ENCODE measurements at regions not wholly inside any gene's neighbourhood (a gene's known extent, or its start where the extent isn't known, plus 50 kb on each side); places are given as distances from the start of the nearest gene placed in this dataset.

GRCh38 chr3:139122612-139123011, 77.9 kb upstream of the PRR23C start:
- ATAC-seq (no peak), DNase-seq (no peak)
- Histone ChIP-seq H2AFZ (ENCODE audit: low read length) (no peak overlapping the region), H4K20me1 (ENCODE audit: low read length) (no peaks in the 10 kb centered on the region), H3K79me2 (ENCODE audit: low read length) (no peaks in the 10 kb centered on the region), H3K4me2 (ENCODE audit: low read length) (no peak overlapping the region), H3K27ac (ENCODE audit: low read length) (no peak overlapping the region), H3F3A (ENCODE audit: low read length, unreplicated experiment) (no peaks in the 10 kb centered on the region), H3K36me3 (ENCODE audit: low read depth, low read length) (no peaks in the 10 kb centered on the region), H3K9me2 (replicated peaks; ENCODE audit: low read length) (no peaks in the 10 kb centered on the region), H3K27me3 (ENCODE audit: low read length) (no peaks in the 10 kb centered on the region), H3K4me3 (ENCODE audit: low read length) (no peak overlapping the region), H3K9me3 (ENCODE audit: low read length) (no peaks in the 10 kb centered on the region), H3K9ac (ENCODE audit: low read length) (no peak overlapping the region), H3K4me1 (ENCODE audit: insufficient read depth, low read length) (peaks cover 5% of the 10 kb centered on the region)
- TF ChIP-seq EZH2 (IDR thresholded peaks at IDR 0.05; ENCODE audit: low read length, unreplicated experiment): no peak
- TF ChIP-seq, protein P1, sequence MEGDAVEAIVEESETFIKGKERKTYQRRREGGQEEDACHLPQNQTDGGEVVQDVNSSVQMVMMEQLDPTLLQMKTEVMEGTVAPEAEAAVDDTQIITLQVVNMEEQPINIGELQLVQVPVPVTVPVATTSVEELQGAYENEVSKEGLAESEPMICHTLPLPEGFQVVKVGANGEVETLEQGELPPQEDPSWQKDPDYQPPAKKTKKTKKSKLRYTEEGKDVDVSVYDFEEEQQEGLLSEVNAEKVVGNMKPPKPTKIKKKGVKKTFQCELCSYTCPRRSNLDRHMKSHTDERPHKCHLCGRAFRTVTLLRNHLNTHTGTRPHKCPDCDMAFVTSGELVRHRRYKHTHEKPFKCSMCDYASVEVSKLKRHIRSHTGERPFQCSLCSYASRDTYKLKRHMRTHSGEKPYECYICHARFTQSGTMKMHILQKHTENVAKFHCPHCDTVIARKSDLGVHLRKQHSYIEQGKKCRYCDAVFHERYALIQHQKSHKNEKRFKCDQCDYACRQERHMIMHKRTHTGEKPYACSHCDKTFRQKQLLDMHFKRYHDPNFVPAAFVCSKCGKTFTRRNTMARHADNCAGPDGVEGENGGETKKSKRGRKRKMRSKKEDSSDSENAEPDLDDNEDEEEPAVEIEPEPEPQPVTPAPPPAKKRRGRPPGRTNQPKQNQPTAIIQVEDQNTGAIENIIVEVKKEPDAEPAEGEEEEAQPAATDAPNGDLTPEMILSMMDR (conservative IDR thresholded peaks at IDR 0.05; ENCODE audit: low read depth, low read length): no peak
- no peak for TF ChIP-seq EZH2phosphoT487 (IDR thresholded peaks at IDR 0.05; ENCODE audit: borderline replicate concordance, low read length)
- CTCF ChIA-PET: no interaction called here
- BruUV-seq (replicated peaks): no TSS peak
- POLR2A ChIA-PET (ENCODE audit: unreplicated experiment): no interaction called here
- intact Hi-C loops (cut with micrococcal nuclease): no loop called here

GRCh38 chr3:139123377-139124095, 78.8 kb upstream of the PRR23C start:
- DNase-seq (no peak), ATAC-seq (no peak)
- no peak overlapping the region for H3K4me2 ChIP-seq (ENCODE audit: low read length)
- H2AFZ ChIP-seq (ENCODE audit: low read length): no peak overlapping the region
- intact Hi-C loops (cut with micrococcal nuclease): no loop called here
- no peak overlapping the region for H3K4me3 ChIP-seq (ENCODE audit: low read length)
- no peak overlapping the region for H3K9ac ChIP-seq (ENCODE audit: low read length)
- no peaks in the 10 kb centered on the region; the same call in 1 of the 2 replicates for H3K4me1 ChIP-seq (ENCODE audit: insufficient read depth, low read length)
- no peaks in the 10 kb centered on the region for H3F3A ChIP-seq (ENCODE audit: low read length, unreplicated experiment)
- no peaks in the 10 kb centered on the region for H3K36me3 ChIP-seq (ENCODE audit: low read depth, low read length)
- TF ChIP-seq EZH2 (IDR thresholded peaks at IDR 0.05; ENCODE audit: low read length, unreplicated experiment) (no peak), EZH2phosphoT487 (IDR thresholded peaks at IDR 0.05; ENCODE audit: borderline replicate concordance, low read length) (no peak)
- TF ChIP-seq, protein P1 (conservative IDR thresholded peaks at IDR 0.05; ENCODE audit: low read depth, low read length): no peak
- CTCF ChIA-PET: no interaction called here
- H3K27me3 ChIP-seq (ENCODE audit: low read length): no peaks in the 10 kb centered on the region
- no peaks in the 10 kb centered on the region for H3K9me2 ChIP-seq (replicated peaks; ENCODE audit: low read length)
- H3K27ac ChIP-seq (ENCODE audit: low read length): no peak overlapping the region
- H3K9me3 ChIP-seq (ENCODE audit: low read length): no peaks in the 10 kb centered on the region
- POLR2A ChIA-PET (ENCODE audit: unreplicated experiment): no interaction called here
- no peaks in the 10 kb centered on the region for H3K79me2 ChIP-seq (ENCODE audit: low read length)
- BruUV-seq (replicated peaks): no TSS peak
- no peaks in the 10 kb centered on the region for H4K20me1 ChIP-seq (ENCODE audit: low read length)

DNA sequence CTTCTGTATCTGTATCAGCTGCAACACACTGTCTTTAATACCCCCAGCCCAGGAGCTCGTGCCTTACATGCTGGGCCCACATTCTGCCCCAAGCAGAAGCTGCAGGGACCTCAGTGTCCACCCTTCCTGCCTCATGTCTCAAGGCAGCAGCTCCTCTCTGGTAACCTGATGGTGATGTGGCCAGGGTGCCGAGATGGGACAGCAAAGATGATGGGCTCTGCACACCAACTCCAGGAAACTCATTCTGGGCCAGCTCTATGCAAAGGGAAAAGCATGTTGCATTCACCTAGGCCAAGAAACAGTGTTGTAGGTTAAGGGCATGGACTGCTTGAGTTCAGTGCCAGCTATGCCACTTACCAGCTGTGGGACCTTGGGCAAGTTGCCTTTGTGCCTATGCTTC, 79.5 kb upstream of the PRR23C start:
- ATAC-seq (no peak), DNase-seq (no peak)
- Histone ChIP-seq H3K9me2 (replicated peaks; ENCODE audit: low read length) (no peaks in the 10 kb centered on the region), H3F3A (ENCODE audit: low read length, unreplicated experiment) (no peaks in the 10 kb centered on the region), H3K9me3 (ENCODE audit: low read length) (no peaks in the 10 kb centered on the region), H3K4me3 (ENCODE audit: low read length) (no peak overlapping the region), H3K36me3 (ENCODE audit: low read depth, low read length) (no peaks in the 10 kb centered on the region), H4K20me1 (ENCODE audit: low read length) (no peaks in the 10 kb centered on the region), H3K27ac (ENCODE audit: low read length) (no peak overlapping the region), H2AFZ (ENCODE audit: low read length) (no peak overlapping the region), H3K79me2 (ENCODE audit: low read length) (no peaks in the 10 kb centered on the region), H3K4me2 (ENCODE audit: low read length) (no peak overlapping the region), H3K4me1 (ENCODE audit: insufficient read depth, low read length) (no peaks in the 10 kb centered on the region; the same call in 1 of the 2 replicates), H3K9ac (ENCODE audit: low read length) (no peak overlapping the region), H3K27me3 (ENCODE audit: low read length) (no peaks in the 10 kb centered on the region)
- POLR2A ChIA-PET (ENCODE audit: unreplicated experiment): no interaction called here
- TF ChIP-seq, protein P1 (conservative IDR thresholded peaks at IDR 0.05; ENCODE audit: low read depth, low read length): no peak
- no peak for TF ChIP-seq EZH2phosphoT487 (IDR thresholded peaks at IDR 0.05; ENCODE audit: borderline replicate concordance, low read length)
- no peak for TF ChIP-seq EZH2 (IDR thresholded peaks at IDR 0.05; ENCODE audit: low read length, unreplicated experiment)
- BruUV-seq (replicated peaks): no TSS peak
- CTCF ChIA-PET: no interaction called here
- intact Hi-C loops (cut with micrococcal nuclease): no loop called here
